ENCODE measurements at regions not wholly inside any gene's neighbourhood (a gene's known extent, or its start where the extent isn't known, plus 50 kb on each side); places are given as distances from the start of the nearest gene placed in this dataset.
"Not testable (repeated sequence)": the region's sequence is repeated elsewhere in the genome, so short reads cannot be mapped to it uniquely, and the experiment has no call there.

DNA sequence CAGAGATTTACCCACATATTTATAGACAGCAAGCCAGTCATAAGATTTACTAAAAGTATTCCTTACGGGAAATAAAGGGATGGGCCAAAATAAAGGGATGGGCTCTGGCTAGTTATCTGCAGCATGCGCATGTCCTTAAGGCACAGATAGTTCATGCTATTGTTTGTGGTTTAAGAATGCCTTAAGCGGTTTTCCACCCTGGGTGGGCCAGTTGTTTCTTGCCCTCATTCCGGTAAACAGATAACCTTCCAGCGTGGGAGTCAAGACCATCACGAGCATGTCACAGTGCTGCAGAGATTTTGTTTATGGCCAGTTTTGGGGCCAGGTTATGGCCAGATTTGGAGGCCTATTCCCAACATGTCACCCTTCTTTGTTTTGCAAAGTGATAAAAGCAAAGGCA, 1046.2 kb downstream of the STPG2 start:
- TF ChIP-seq, protein P1, sequence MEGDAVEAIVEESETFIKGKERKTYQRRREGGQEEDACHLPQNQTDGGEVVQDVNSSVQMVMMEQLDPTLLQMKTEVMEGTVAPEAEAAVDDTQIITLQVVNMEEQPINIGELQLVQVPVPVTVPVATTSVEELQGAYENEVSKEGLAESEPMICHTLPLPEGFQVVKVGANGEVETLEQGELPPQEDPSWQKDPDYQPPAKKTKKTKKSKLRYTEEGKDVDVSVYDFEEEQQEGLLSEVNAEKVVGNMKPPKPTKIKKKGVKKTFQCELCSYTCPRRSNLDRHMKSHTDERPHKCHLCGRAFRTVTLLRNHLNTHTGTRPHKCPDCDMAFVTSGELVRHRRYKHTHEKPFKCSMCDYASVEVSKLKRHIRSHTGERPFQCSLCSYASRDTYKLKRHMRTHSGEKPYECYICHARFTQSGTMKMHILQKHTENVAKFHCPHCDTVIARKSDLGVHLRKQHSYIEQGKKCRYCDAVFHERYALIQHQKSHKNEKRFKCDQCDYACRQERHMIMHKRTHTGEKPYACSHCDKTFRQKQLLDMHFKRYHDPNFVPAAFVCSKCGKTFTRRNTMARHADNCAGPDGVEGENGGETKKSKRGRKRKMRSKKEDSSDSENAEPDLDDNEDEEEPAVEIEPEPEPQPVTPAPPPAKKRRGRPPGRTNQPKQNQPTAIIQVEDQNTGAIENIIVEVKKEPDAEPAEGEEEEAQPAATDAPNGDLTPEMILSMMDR (IDR thresholded peaks at IDR 0.05; ENCODE audit: extremely low read depth in 1 of 2, insufficient read depth in 1 of 2, low read depth in 1 of 2, low read length in 2 of 2) = not testable (repeated sequence)
- TF ChIP-seq POLR2A (IDR thresholded peaks at IDR 0.05; ENCODE audit: low read depth, low read length) = not testable (repeated sequence)
